Glutamatergic neuron (in vitro differentiated cells): ENCODE measurements at regions not wholly inside any gene's neighbourhood (a gene's known extent, or its start where the extent isn't known, plus 50 kb on each side); places are given as distances from the start of the nearest gene placed in this dataset.

Experiments used
- DNase-seq: peaks from one replicate; pipeline ENCODE4 v3.0.0; 2022
- H3K27ac Mint-ChIP-seq: one replicate; pipeline ENCODE4 v1.8.0; 2020; ENCODE audit warnings: mild to moderate bottlenecking, mixed read lengths, inconsistent platforms; ENCODE audit not compliant: unreplicated experiment
- H3K27me3 Mint-ChIP-seq: one replicate; pipeline ENCODE4 v1.8.0; 2020; ENCODE audit warnings: mild to moderate bottlenecking, moderate library complexity, mixed read lengths, inconsistent platforms; ENCODE audit not compliant: unreplicated experiment
- H3K36me3 Mint-ChIP-seq: one replicate; pipeline ENCODE4 v1.8.0; 2020; ENCODE audit warnings: mild to moderate bottlenecking, mixed read lengths, inconsistent platforms; ENCODE audit not compliant: unreplicated experiment
- H3K4me1 Mint-ChIP-seq: one replicate; pipeline ENCODE4 v1.8.0; 2020; ENCODE audit warnings: mild to moderate bottlenecking, low read depth, mixed read lengths, inconsistent platforms; ENCODE audit not compliant: unreplicated experiment
- H3K4me3 Mint-ChIP-seq: one replicate; pipeline ENCODE4 v1.8.0; 2020; ENCODE audit warnings: mild to moderate bottlenecking, mixed read lengths, inconsistent platforms; ENCODE audit not compliant: unreplicated experiment
- H3K9me3 Mint-ChIP-seq: one replicate; pipeline ENCODE4 v1.8.0; 2020; ENCODE audit warnings: mild to moderate bottlenecking, moderate library complexity, mixed read lengths, inconsistent platforms; ENCODE audit not compliant: unreplicated experiment
- CTCF ChIP-seq: fragments of 200-600 bp; sonication (generic); IDR thresholded peaks from one replicate; pipeline ENCODE4 v1.5.0; 2021; ENCODE audit not compliant: partially characterized antibody, unreplicated experiment

GRCh38 chr5:94045839-94046782 lies 304.7 kb upstream of the POU5F2 start:
- no peak for DNase-seq
- no peak overlapping the region for H3K4me3 Mint-ChIP-seq

DNA sequence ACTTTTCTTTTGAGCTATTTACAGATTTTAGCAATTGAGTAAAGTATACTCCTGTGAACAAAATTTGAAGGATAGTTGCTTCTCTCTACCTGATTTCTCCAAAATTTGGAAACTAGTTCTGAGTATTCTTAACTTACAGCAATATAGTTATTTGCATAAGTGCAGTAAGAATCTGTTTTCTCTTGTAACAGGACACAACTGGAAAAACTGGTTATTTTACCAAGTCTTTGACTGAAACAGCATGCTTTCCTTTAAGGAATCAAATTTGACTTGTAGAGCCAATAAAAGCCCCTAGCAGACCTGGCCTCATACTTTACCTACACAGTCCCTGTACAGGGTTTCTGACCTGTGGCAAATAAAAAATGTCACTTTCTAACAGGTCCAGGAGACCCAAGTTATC lies 301.9 kb upstream of the POU5F2 start:
- TF ChIP-seq CTCF = no peak
- no peaks in the 10 kb centered on the region for H3K27me3 Mint-ChIP-seq
- peaks cover 5% of the 10 kb centered on the region for H3K36me3 Mint-ChIP-seq
- H3K27ac Mint-ChIP-seq = no peak overlapping the region
- H3K9me3 Mint-ChIP-seq = no peaks in the 10 kb centered on the region
- no peaks in the 10 kb centered on the region for H3K4me1 Mint-ChIP-seq
- DNase-seq = no peak
- no peak overlapping the region for H3K4me3 Mint-ChIP-seq

More at GRCh38 chr5:94045839-94046782, 304.7 kb upstream of the POU5F2 start:
- Mint-ChIP-seq H3K27ac (no peak overlapping the region), H3K9me3 (no peaks in the 10 kb centered on the region), H3K36me3 (peaks cover 5% of the 10 kb centered on the region), H3K27me3 (no peaks in the 10 kb centered on the region), H3K4me1 (no peaks in the 10 kb centered on the region)
- TF ChIP-seq CTCF = no peak

DNA sequence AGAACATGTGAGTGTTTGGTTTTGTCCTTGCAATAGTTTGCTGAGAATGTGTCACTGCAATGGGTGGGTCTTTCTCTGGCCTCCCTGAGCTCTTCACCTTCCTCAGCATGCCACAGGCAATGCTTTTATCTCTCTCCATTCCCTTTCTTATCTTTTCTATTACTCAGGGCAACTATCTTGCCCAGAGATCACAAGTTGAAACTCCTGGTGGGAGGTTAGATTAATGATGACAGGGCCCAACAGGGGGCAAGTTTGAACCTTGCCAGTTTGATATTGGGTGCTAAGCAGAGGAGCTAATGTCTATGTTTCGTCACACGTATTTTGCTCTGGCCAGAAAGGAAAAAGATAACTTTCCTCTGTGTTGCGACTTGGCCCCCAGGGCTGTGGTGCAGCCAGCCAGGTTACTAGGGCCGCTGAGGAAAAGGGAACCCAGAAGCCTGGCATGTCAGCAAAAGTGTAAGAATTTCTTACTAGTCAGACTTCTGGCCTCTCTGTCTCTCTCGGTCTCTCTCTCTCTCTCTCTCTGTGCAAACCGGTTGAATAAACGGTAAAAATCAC lies 299.3 kb upstream of the POU5F2 start:
- no peaks in the 10 kb centered on the region for H3K9me3 Mint-ChIP-seq
- peaks cover 5% of the 10 kb centered on the region for H3K36me3 Mint-ChIP-seq
- H3K27me3 Mint-ChIP-seq = no peaks in the 10 kb centered on the region
- no peak for DNase-seq
- no peak overlapping the region for H3K4me3 Mint-ChIP-seq
- no peaks in the 10 kb centered on the region for H3K4me1 Mint-ChIP-seq
- H3K27ac Mint-ChIP-seq = no peak overlapping the region
- no peak for TF ChIP-seq CTCF

GRCh38 chr5:94039101-94039500 lies 297.7 kb upstream of the POU5F2 start:
- Mint-ChIP-seq H3K27me3 (no peaks in the 10 kb centered on the region), H3K4me3 (no peak overlapping the region), H3K36me3 (peaks cover 1% of the 10 kb centered on the region), H3K27ac (no peak overlapping the region), H3K4me1 (no peaks in the 10 kb centered on the region), H3K9me3 (no peaks in the 10 kb centered on the region)
- no peak for DNase-seq
- TF ChIP-seq CTCF = no peak

DNA sequence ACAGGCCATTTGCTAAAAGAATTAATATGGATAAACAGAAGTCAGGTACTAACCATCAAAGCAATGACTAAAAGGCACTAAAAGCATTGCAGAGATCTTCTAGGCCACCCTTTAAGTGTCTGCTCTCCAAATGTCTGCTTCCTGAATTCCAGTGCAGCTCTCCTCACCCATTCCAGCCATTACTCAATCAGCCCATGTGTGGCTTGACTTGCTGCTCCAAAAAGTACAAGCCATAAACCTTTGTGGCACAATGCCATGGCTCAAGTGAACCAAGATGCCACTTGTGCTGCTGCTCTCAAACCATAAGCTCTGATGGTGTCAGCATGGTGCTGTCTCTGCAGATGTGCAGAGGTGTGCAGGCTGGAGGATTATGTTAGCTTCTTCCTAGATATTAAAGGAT lies 290.2 kb upstream of the POU5F2 start:
- Mint-ChIP-seq H3K27ac (no peak overlapping the region), H3K4me1 (no peaks in the 10 kb centered on the region), H3K36me3 (peaks cover 4% of the 10 kb centered on the region), H3K27me3 (no peaks in the 10 kb centered on the region), H3K4me3 (no peak overlapping the region), H3K9me3 (no peaks in the 10 kb centered on the region)
- no peak for DNase-seq
- TF ChIP-seq CTCF = no peak
